ENCODE measurements at regions not wholly inside any gene's neighbourhood (a gene's known extent, or its start where the extent isn't known, plus 50 kb on each side); places are given as distances from the start of the nearest gene placed in this dataset.

- TF ChIP-seq ZNF274 (IDR thresholded peaks at IDR 0.05; ENCODE audit: low read depth, low read length): no peak
- no peak for TF ChIP-seq YY1 (IDR thresholded peaks at IDR 0.05; ENCODE audit: insufficient read depth, insufficient read length)
These were observed 469.6 kb upstream of the NFIA start for GRCh38 chr1:60612790-60613189.
